HCT116 (cell line): ENCODE measurements at regions not wholly inside any gene's neighbourhood (a gene's known extent, or its start where the extent isn't known, plus 50 kb on each side); places are given as distances from the start of the nearest gene placed in this dataset.

Source experiments
- CBX3 ChIP-seq: IDR thresholded peaks from 2 replicates; pipeline ENCODE4 v1.6.1; 2012; ENCODE audit warnings: low read depth
- EZH2 ChIP-seq: fragments of 200-600 bp; sonication (generic); IDR thresholded peaks from 2 replicates; pipeline ENCODE4 v1.6.1; 2017; ENCODE audit warnings: antibody characterized with exemption, mixed run types
- EZH2phosphoT487 ChIP-seq: fragments of 200-600 bp; IDR thresholded peaks from 2 replicates; pipeline ENCODE4 v1.6.1; 2018; ENCODE audit warnings: antibody characterized with exemption, borderline replicate concordance
- MAX ChIP-seq: IDR thresholded peaks from 2 replicates; pipeline ENCODE4 v1.6.1; 2012
- POLR2A ChIP-seq: IDR thresholded peaks from 2 replicates; pipeline ENCODE4 v1.7.0; 2011; ENCODE audit warnings: borderline replicate concordance; ENCODE audit not compliant: insufficient read depth, insufficient read length; ENCODE audit errors: extremely low read depth
- POLR2AphosphoS5 ChIP-seq: IDR thresholded peaks from 2 replicates; pipeline ENCODE4 v1.6.1; 2011; ENCODE audit warnings: mild to moderate bottlenecking, low read depth, low read length, moderate library complexity
- SP1 ChIP-seq: IDR thresholded peaks from 2 replicates; pipeline ENCODE4 v1.6.1; 2012; ENCODE audit warnings: low read depth
- SRF ChIP-seq: IDR thresholded peaks from 2 replicates; pipeline ENCODE4 v1.6.1; 2012; ENCODE audit warnings: low read depth
- ZNF274 ChIP-seq: fragments of 200-500 bp; sonication (Bioruptor generic); IDR thresholded peaks from 2 replicates; pipeline ENCODE4 v1.6.1; 2014; ENCODE audit warnings: mild to moderate bottlenecking, low read depth, low read length, inconsistent platforms
- TF ChIP-seq, protein P1 (sequence below), 3 experiments: fragments of 200-600 bp in 1 of 3; sonication (generic) in 1 of 3; IDR thresholded peaks in 2 of 3; conservative IDR thresholded peaks in 1 of 3; 2 replicates each; pipeline ENCODE4 v1.5.1; 2012 to 2017; ENCODE audit warnings: low read depth in 2 of 3, low read length in 2 of 3, antibody characterized with exemption in 1 of 3, borderline replicate concordance in 1 of 3, control low read depth in 1 of 3, mild to moderate bottlenecking in 1 of 3, mixed read lengths in 1 of 3, mixed run types in 1 of 3, moderate library complexity in 1 of 3; ENCODE audit not compliant: insufficient read depth in 1 of 3

GRCh38 chr12:91506452-91506851, 323.8 kb upstream of the DCN start:
- no peak for TF ChIP-seq SP1
- TF ChIP-seq SRF: no peak
- TF ChIP-seq, protein P1, sequence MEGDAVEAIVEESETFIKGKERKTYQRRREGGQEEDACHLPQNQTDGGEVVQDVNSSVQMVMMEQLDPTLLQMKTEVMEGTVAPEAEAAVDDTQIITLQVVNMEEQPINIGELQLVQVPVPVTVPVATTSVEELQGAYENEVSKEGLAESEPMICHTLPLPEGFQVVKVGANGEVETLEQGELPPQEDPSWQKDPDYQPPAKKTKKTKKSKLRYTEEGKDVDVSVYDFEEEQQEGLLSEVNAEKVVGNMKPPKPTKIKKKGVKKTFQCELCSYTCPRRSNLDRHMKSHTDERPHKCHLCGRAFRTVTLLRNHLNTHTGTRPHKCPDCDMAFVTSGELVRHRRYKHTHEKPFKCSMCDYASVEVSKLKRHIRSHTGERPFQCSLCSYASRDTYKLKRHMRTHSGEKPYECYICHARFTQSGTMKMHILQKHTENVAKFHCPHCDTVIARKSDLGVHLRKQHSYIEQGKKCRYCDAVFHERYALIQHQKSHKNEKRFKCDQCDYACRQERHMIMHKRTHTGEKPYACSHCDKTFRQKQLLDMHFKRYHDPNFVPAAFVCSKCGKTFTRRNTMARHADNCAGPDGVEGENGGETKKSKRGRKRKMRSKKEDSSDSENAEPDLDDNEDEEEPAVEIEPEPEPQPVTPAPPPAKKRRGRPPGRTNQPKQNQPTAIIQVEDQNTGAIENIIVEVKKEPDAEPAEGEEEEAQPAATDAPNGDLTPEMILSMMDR (IDR thresholded peaks at IDR 0.05 in 2 of 3, conservative IDR thresholded peaks at IDR 0.05 in 1 of 3; ENCODE audit: borderline replicate concordance in 1 of 3, insufficient read depth in 1 of 3, low read depth in 2 of 3, low read length in 2 of 3): no peak
- TF ChIP-seq CBX3: no peak
- no peak for TF ChIP-seq ZNF274
- no peak for TF ChIP-seq POLR2A
- no peak for TF ChIP-seq MAX
- TF ChIP-seq EZH2phosphoT487: no peak
- TF ChIP-seq EZH2: no peak
- TF ChIP-seq POLR2AphosphoS5: no peak
